Liver (tissue), 3 donors: ENCODE measurements at regions not wholly inside any gene's neighbourhood (a gene's known extent, or its start where the extent isn't known, plus 50 kb on each side); places are given as distances from the start of the nearest gene placed in this dataset.

ENCODE experiments used
- GABPA ChIP-seq, 2 donors: IDR thresholded peaks in 1 of 2; conservative IDR thresholded peaks in 1 of 2; 2 replicates each; pipeline ENCODE4 v1.6.1; 2016; ENCODE audit warnings: antibody characterized with exemption in 2 of 2, mild to moderate bottlenecking in 1 of 2, moderate library complexity in 1 of 2
- MAX ChIP-seq: IDR thresholded peaks from 2 replicates; pipeline ENCODE4 v1.6.1; 2016; ENCODE audit warnings: antibody characterized with exemption
- TAF1 ChIP-seq: conservative IDR thresholded peaks from 2 replicates; pipeline ENCODE4 v1.6.1; 2016; ENCODE audit warnings: antibody characterized with exemption, mild to moderate bottlenecking
- ZBTB33 ChIP-seq: IDR thresholded peaks from 2 replicates; pipeline ENCODE4 v1.6.1; 2016; ENCODE audit warnings: antibody characterized with exemption
- TF ChIP-seq, protein P1 (sequence below): fragments of 150-350 bp; IDR thresholded peaks from 2 replicates; pipeline ENCODE4 v1.5.1; 2017; ENCODE audit warnings: improper control_type of control experiment, low read depth, low read length; ENCODE audit not compliant: missing input control
- TF ChIP-seq, protein P2 (sequence below): IDR thresholded peaks from 2 replicates; pipeline ENCODE4 v1.6.1; 2016; ENCODE audit warnings: antibody characterized with exemption
- donor health status: healthy.
- donor health status: healthy.

DNA sequence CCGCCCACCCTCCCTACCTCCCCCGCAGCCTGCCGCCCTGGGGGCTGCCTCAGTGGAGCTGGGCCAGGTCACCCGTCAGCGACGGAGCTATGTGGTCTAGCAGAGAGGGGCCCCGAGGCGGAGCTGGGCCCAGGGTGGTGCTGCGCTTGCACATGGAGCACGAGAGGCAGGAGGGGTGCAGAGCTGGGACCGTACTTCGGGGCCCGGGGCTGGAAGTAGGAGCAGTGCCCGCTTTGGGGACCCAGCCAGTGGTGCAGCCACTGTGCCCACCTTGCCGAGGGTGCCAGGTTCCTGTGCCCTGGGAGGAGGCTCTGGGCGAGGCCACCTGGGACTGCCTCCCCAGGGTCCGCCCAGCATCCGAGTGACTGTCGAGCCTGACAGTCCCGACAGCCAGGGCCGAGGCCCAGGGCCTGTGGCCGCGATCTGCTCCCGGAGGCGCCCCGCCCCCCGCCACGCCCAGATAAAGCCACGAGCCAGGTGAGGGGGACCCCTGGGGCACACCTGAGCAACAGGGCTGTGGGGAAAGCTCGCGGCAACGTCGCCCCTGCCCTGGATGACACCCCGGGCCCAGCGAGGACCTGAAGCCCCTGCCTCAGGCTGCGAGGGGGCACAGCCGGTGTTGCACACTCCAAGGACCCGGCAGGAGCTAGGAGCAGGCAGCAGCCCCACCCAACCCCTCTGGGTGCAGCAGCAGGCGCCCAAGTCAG, 117.5 kb downstream of the DNAAF6 start:
- TF ChIP-seq ZBTB33 (no peak), TAF1 (no peak), MAX (no peak), GABPA (IDR thresholded peaks at IDR 0.05 in 1 of 2, conservative IDR thresholded peaks at IDR 0.05 in 1 of 2) (no peak)
- TF ChIP-seq, protein P1, sequence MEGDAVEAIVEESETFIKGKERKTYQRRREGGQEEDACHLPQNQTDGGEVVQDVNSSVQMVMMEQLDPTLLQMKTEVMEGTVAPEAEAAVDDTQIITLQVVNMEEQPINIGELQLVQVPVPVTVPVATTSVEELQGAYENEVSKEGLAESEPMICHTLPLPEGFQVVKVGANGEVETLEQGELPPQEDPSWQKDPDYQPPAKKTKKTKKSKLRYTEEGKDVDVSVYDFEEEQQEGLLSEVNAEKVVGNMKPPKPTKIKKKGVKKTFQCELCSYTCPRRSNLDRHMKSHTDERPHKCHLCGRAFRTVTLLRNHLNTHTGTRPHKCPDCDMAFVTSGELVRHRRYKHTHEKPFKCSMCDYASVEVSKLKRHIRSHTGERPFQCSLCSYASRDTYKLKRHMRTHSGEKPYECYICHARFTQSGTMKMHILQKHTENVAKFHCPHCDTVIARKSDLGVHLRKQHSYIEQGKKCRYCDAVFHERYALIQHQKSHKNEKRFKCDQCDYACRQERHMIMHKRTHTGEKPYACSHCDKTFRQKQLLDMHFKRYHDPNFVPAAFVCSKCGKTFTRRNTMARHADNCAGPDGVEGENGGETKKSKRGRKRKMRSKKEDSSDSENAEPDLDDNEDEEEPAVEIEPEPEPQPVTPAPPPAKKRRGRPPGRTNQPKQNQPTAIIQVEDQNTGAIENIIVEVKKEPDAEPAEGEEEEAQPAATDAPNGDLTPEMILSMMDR: no peak
- TF ChIP-seq, protein P2, sequence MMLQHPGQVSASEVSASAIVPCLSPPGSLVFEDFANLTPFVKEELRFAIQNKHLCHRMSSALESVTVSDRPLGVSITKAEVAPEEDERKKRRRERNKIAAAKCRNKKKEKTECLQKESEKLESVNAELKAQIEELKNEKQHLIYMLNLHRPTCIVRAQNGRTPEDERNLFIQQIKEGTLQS: no peak
